Choroid plexus epithelial cell (primary cell): ENCODE measurements at regions not wholly inside any gene's neighbourhood (a gene's known extent, or its start where the extent isn't known, plus 50 kb on each side); places are given as distances from the start of the nearest gene placed in this dataset.
"Not testable (repeated sequence)": the region's sequence is repeated elsewhere in the genome, so short reads cannot be mapped to it uniquely, and the experiment has no call there.

Experiments used
- DNase-seq: peaks from one replicate; pipeline ENCODE4 v3.0.0-alpha.2; 2010; ENCODE audit warnings: low read depth
- H3K4me3 ChIP-seq: 2 replicates; pipeline ENCODE4 v1.5.1; 2011; ENCODE audit warnings: low read depth, mild to moderate bottlenecking, control low read depth, low read length, moderate library complexity
- CTCF ChIP-seq: conservative IDR thresholded peaks from 2 replicates; pipeline ENCODE4 v1.5.1; 2011; ENCODE audit warnings: low read depth, mild to moderate bottlenecking, control low read depth, inconsistent platforms, low read length, moderate library complexity

- DNase-seq = no peak
- no peak for TF ChIP-seq CTCF
- H3K4me3 ChIP-seq = no peak overlapping the region
Observed at GRCh38 chr9:1536522-1537170, 478.5 kb upstream of the SMARCA2 start.

GRCh38 chr9:1538301-1538700 is 476.8 kb upstream of the SMARCA2 start:
- H3K4me3 ChIP-seq = no peak overlapping the region
- DNase-seq = no peak
- no peak for TF ChIP-seq CTCF

GRCh38 chr9:1539216-1539615 is 475.9 kb upstream of the SMARCA2 start:
- H3K4me3 ChIP-seq = no peak overlapping the region
- no peak for DNase-seq
- no peak for TF ChIP-seq CTCF

- no peak for DNase-seq
- no peak for TF ChIP-seq CTCF
- no peak overlapping the region for H3K4me3 ChIP-seq
Observed at GRCh38 chr9:1550636-1551035, 464.5 kb upstream of the SMARCA2 start.

- DNase-seq = no peak
- no peak for TF ChIP-seq CTCF
- no peak overlapping the region for H3K4me3 ChIP-seq
Observed at GRCh38 chr9:1554081-1555035, 460.8 kb upstream of the SMARCA2 start.

GRCh38 chr9:1558666-1559065 is 456.5 kb upstream of the SMARCA2 start:
- not testable (repeated sequence) for H3K4me3 ChIP-seq, DNase-seq

- no peak for DNase-seq
- TF ChIP-seq CTCF = no peak
- H3K4me3 ChIP-seq = no peak overlapping the region
Observed at GRCh38 chr9:1575939-1576338, 439.2 kb upstream of the SMARCA2 start.
